Psoas muscle (tissue), 7 donors: ENCODE measurements at regions not wholly inside any gene's neighbourhood (a gene's known extent, or its start where the extent isn't known, plus 50 kb on each side); places are given as distances from the start of the nearest gene placed in this dataset.
A peak's percentile ranks its signal among the peaks of the same experiment; 100 is the strongest.

Experiments used
- ATAC-seq, 4 donors: fragments of 200-7000 bp; cut with Tn5 transposase; one replicate each; pipeline ENCODE4 v1.9.1; 2020; ENCODE audit warnings: moderate library complexity in 3 of 4, mild to moderate bottlenecking in 2 of 4
- DNase-seq, 2 donors: peaks; one replicate each; pipeline ENCODE4 v3.0.0-alpha.2; 2020
- H3K27ac ChIP-seq: fragments of 200-600 bp; one replicate; pipeline ENCODE4 v1.8.0; 2022
- H3K27me3 ChIP-seq, 3 donors: fragments of 200-600 bp in 1 of 3; one replicate each; pipeline versions ENCODE4 v1.6.1 to v1.8.0; 2013 to 2022; ENCODE audit warnings: low read length in 2 of 3, mild to moderate bottlenecking in 2 of 3, moderate library complexity in 1 of 3; ENCODE audit not compliant: insufficient read depth in 3 of 3
- H3K36me3 ChIP-seq, 2 donors: fragments of 200-600 bp in 1 of 2; one replicate each; pipeline versions ENCODE4 v1.6.1 to v1.8.0; 2013 to 2022; ENCODE audit warnings: low read depth in 1 of 2, mild to moderate bottlenecking in 1 of 2, moderate library complexity in 1 of 2; ENCODE audit not compliant: insufficient read depth in 1 of 2
- H3K4me1 ChIP-seq: fragments of 200-600 bp; one replicate; pipeline ENCODE4 v1.8.0; 2022
- H3K4me3 ChIP-seq: fragments of 200-600 bp; one replicate; pipeline ENCODE4 v1.8.0; 2022; ENCODE audit warnings: mild to moderate bottlenecking
- H3K9me3 ChIP-seq: fragments of 200-600 bp; one replicate; pipeline ENCODE4 v1.8.0; 2022
- WGBS, 3 donors: extraction: QIAGEN DNeasy Blood & Tissue Kit; methylation state at CpG; one replicate each; pipeline versions ENCODE4 v1.1.6 to v1.1.7; 2013; 5-methylcytosine and 5-hydroxymethylcytosine counted together
- intact Hi-C, 2 donors: fragments of 100-400 bp; cut with DNase I; formaldehyde crosslinking; loops; one replicate each; pipeline versions ENCODE4 v1.11.0 to v1.14.2; 2022
- TF ChIP-seq, protein P1 (sequence below): fragments of 200-600 bp; IDR thresholded peaks from one replicate; pipeline ENCODE4 v1.8.0; 2022; ENCODE audit warnings: antibody characterized with exemption
- donor health status: healthy with polysubstance abuse.
- donor health status: DM: no; HTN: no; CAD: no; lungs with moderate emphysema.
- donor health status: Bipolar disorder and iron deficiency.
- donor health status: healthy.
- donor health status: DM: yes; HTN: yes; CAD: no.
- donor health status: DM: no; HTN: no; CAD: no.
- donor health status: DM: yes; HTN: yes; CAD: no.

DNA sequence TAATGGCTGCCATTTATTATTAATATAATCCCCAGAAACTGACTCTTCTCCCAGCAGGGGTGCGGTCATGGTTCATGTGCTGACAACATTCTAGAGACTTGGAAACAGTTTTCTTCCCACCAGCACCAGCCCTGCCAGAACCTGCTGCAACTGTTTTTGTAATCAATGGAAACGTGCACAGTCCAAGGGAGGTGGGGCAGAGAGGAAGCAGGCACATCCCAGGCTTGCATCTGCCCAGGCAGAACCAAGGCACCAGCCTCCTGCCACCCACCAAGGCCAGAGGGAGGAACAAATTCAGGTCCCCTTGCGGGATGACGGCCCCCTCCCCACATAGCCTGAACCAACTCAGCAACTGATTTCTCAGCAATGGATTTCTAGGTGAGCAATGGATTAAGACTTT lies 119.0 kb downstream of the OAT start:
- Histone ChIP-seq H3K9me3 (no peaks in the 10 kb centered on the region), H3K27me3 (no peaks in the 10 kb centered on the region), H3K4me3 (no peak overlapping the region), H3K4me1 (no peaks in the 10 kb centered on the region), H3K27ac (no peak overlapping the region), H3K36me3 (no peaks in the 10 kb centered on the region)
- DNase-seq (peak in 1 of 2 donors; percentile 3), ATAC-seq (no peak)
- intact Hi-C loops, result no loop called here
- WGBS, 3 donors, result 60 to 77% (median 76%) methylated on average over 4 of the region's 4 CpGs
- TF ChIP-seq, protein P1, sequence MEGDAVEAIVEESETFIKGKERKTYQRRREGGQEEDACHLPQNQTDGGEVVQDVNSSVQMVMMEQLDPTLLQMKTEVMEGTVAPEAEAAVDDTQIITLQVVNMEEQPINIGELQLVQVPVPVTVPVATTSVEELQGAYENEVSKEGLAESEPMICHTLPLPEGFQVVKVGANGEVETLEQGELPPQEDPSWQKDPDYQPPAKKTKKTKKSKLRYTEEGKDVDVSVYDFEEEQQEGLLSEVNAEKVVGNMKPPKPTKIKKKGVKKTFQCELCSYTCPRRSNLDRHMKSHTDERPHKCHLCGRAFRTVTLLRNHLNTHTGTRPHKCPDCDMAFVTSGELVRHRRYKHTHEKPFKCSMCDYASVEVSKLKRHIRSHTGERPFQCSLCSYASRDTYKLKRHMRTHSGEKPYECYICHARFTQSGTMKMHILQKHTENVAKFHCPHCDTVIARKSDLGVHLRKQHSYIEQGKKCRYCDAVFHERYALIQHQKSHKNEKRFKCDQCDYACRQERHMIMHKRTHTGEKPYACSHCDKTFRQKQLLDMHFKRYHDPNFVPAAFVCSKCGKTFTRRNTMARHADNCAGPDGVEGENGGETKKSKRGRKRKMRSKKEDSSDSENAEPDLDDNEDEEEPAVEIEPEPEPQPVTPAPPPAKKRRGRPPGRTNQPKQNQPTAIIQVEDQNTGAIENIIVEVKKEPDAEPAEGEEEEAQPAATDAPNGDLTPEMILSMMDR, result no peak

DNA sequence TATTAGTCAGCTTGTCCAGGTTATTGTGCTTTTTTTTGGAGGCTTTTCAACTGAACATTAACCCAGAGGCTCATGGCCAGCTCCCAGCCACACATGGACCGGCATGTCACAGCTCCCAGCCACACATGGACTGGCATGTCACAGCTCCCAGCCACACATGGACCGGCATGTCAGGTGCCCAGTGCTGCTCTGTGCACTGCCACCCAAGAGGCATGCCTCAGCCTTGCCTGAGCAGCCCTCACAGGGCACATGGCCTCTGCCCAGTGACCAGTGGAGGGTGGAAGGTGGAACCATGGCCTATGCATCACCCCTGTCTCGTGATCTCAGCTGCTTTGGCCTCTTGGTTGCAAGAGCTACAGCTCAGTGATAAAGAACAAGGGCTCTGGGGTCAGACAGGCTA lies 119.8 kb downstream of the OAT start:
- 70 to 85% (median 73%) methylated on average over 3 of the region's 3 CpGs for WGBS, 3 donors
- H3K27me3 ChIP-seq, result no peaks in the 10 kb centered on the region
- no peak for ATAC-seq
- no peaks in the 10 kb centered on the region for H3K4me1 ChIP-seq
- H3K9me3 ChIP-seq, result no peaks in the 10 kb centered on the region
- peak in 1 of 2 donors; percentile 21 for DNase-seq
- no peak overlapping the region for H3K4me3 ChIP-seq
- no peaks in the 10 kb centered on the region for H3K36me3 ChIP-seq
- H3K27ac ChIP-seq, result no peak overlapping the region
- intact Hi-C loops, result no loop called here
- TF ChIP-seq, protein P1, result no peak

DNA sequence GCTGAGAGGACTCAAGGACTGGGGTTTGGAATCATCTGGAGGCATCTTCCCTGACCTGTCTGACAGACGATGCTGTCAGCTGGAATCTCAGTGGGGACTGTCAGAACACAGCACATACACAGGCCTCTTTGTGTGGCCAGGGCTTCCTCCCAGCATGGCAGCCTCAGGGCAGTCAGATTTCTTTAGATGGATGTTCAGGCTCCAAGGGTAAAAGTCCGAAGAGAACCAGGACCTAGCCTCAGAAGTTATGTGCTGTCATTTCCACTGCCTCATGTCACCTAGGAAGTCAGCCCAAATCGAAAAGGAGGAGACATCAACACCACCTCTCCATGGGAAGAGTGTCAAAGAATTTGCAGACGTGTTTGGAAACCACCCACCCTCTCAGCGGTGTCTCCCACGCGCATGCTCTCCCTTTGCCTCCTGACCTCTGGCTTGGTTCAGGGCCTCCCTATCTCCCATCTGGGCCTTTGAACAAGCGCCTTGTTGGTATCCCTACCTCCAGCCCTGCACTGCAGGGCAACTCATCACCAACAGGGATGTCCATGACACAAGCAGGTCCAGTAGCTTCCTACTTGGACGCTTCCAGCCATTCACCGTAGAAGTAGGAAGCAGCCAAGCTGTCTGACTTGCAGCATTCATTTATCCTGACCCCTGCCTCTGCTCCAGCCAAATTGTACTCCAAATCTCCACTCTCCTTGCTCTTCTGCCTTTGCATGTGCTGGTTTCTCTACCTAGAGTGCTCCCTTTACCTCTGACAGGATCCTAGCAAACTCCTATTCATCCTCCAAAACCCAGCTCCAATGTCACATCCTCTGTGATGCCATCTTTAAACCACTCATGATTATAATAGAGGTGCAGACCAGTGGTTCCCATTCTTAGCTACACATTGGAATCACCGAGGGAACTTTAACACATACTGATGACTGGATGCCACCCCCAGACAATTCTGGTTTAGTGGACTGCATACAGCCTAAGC lies 121.6 kb downstream of the OAT start:
- Histone ChIP-seq H3K9me3 (no peaks in the 10 kb centered on the region), H3K27me3 (no peaks in the 10 kb centered on the region), H3K36me3 (no peaks in the 10 kb centered on the region), H3K4me1 (no peaks in the 10 kb centered on the region), H3K4me3 (no peak overlapping the region), H3K27ac (no peak overlapping the region)
- WGBS, 3 donors, result 86 to 93% (median 92%) methylated on average over 11 of the region's 11 CpGs
- intact Hi-C loops, result no loop called here
- DNase-seq (no peak), ATAC-seq (no peak)
- TF ChIP-seq, protein P1, result no peak

DNA sequence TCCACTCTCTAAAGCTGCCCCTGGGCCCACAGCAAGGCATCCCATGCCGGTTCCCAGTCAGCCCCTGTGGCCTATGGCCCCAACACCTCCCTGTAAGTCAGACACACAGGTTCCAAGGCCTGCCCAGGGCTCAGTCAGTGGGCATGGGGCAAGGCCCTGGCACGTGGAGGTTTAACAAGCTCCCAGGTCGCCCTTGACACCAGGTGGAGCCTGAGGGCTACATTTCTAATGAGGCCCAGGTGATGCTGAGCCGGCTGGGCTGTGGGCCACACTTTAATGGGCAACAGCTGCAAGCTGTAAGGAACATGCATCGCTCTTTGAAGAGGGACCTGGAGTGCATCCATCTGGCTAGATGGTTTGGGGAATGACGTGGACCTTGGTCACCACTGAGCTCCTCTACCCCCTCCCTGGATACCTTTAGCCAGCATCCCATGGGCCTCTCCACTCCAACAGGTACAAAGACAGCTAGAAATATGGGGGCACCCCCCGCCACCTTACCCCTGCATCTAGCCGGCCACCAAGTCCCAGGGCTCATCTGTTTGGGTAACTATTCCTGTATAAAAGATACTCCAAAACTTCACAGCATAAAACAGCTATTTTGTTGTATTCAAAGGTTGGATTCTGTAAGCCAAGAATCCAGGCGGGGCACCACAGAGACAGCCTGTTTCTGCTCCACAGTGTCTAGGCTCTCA lies 122.5 kb downstream of the OAT start:
- TF ChIP-seq, protein P1, result no peak
- ATAC-seq (peak in 1 of 4 donors; percentile 44), DNase-seq (no peak)
- H3K27me3 ChIP-seq, result peaks cover 0 to 3% (median 0%) of the 10 kb centered on the region in 3 donors
- H3K4me3 ChIP-seq, result no peak overlapping the region
- no peaks in the 10 kb centered on the region for H3K4me1 ChIP-seq
- no peaks in the 10 kb centered on the region for H3K36me3 ChIP-seq
- no peak overlapping the region for H3K27ac ChIP-seq
- H3K9me3 ChIP-seq, result no peaks in the 10 kb centered on the region
- WGBS, 3 donors, result 51 to 64% (median 53%) methylated on average over 9 of the region's 9 CpGs
- intact Hi-C loops, result no loop called here
